LNCAP (cell line): ENCODE measurements at regions not wholly inside any gene's neighbourhood (a gene's known extent, or its start where the extent isn't known, plus 50 kb on each side); places are given as distances from the start of the nearest gene placed in this dataset.

ENCODE experiments used
- TF ChIP-seq, protein P1 (sequence below): fragments of 450-650 bp; IDR thresholded peaks from 2 replicates; pipeline ENCODE4 v1.5.1; 2017; ENCODE audit warnings: mild to moderate bottlenecking

DNA sequence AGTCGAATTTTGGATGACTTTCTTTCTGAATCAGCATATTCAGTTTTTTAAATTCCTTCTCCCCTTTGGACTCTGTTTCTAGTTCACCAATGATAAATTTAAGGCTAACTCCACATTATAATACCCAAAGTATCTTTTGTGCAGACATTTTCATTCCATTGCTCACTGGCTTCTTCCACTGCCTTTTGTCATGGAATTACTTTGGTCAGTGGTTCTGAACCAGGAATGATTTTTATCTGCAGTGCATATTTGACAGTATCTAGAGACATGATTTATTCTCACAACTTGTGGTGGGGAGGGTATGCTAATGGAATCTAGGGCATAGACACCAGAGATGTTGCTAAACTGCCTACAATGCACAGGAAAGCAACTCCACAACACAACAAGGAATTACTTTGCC lies 234.4 kb upstream of the PRKD1 start:
- TF ChIP-seq, protein P1, sequence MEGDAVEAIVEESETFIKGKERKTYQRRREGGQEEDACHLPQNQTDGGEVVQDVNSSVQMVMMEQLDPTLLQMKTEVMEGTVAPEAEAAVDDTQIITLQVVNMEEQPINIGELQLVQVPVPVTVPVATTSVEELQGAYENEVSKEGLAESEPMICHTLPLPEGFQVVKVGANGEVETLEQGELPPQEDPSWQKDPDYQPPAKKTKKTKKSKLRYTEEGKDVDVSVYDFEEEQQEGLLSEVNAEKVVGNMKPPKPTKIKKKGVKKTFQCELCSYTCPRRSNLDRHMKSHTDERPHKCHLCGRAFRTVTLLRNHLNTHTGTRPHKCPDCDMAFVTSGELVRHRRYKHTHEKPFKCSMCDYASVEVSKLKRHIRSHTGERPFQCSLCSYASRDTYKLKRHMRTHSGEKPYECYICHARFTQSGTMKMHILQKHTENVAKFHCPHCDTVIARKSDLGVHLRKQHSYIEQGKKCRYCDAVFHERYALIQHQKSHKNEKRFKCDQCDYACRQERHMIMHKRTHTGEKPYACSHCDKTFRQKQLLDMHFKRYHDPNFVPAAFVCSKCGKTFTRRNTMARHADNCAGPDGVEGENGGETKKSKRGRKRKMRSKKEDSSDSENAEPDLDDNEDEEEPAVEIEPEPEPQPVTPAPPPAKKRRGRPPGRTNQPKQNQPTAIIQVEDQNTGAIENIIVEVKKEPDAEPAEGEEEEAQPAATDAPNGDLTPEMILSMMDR = no peak

DNA sequence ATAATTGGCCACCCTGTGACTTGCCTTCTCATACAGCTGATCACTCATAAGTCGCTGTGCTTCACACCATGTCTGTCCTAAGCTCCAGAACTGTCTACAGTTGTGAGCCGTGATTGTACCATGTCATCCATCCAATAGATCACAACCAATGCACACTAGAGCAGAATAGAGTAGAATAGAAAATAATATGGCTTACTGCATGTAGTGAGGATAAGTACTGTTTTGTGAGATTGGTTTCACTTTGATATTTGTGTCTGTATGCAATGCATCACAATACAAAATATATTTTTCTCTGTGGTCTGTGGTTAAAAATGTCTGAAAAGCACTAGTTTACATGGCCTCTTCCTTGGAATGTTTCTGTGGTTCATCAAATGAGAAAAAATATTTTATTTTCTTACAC lies 237.6 kb upstream of the PRKD1 start:
- TF ChIP-seq, protein P1 = no peak

DNA sequence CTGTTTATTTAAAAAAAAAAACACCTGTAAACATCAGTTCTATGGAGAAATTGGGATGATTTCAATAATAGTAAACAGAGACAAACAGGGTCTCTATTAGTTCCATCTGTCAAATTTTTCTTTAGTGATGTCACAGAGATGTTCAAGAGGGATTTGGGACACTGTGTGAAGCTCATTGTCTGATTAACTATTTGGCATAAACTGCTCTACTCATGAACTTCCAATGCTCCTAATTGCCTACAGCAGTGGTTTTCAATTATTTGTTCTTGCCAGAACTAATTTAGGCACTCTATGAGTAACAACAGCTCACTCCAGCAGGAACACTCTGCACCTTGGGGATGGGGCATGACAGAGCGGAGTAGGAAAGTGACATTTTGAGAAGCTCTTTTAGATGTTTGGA lies 250.1 kb upstream of the PRKD1 start:
- TF ChIP-seq, protein P1 = no peak

DNA sequence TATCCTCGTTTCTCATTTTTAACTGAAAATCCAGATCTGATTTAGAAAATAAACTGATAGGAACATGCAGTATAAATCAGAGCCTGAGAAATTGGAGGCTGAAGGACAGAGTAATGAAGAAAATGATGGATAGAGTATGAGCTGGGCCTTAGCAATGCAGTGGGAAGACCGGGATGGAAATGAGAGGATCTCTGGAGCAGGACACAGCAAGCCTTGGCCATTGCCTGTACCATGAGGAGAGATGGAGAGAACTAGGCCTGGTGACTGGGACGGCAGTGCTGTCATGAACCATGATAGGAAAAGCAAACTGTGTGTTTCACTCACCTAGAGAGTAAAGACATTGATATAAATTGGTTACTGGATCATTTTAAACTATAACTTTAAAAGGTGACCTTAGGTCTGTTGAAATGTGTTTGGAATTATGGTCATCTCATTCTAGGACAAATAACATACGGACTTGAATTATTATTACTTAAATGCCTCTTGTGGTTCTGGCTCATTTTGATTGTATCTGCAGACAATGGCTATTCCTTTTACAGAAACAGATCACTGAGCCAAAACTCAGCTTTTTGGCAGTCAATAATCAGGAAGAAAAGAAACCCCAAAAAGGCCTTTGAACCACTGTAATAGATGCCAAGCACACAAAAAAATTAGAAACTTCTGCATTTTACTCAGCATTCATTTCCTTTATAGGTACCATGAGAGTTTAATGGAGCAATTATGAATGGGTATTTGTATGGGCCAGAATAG lies 251.9 kb upstream of the PRKD1 start:
- TF ChIP-seq, protein P1 = no peak

DNA sequence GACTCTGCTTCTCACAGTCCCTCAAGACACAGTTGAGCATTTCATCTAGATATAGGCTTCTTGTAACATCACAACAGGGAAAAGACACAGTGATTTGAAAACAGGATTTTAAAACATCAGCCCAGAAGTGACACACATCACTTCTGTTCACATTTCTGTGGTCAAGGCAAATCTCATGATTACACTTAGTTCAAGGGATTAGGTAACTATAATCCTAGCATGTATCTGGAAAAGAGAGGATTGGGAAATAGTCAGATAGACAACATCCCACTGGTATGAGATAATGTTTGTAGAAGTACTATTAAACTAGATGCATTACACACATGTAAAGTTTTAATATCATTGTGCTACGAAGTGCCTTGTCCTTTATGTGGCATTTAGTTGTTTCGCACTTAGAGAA lies 252.6 kb upstream of the PRKD1 start:
- TF ChIP-seq, protein P1 = no peak

DNA sequence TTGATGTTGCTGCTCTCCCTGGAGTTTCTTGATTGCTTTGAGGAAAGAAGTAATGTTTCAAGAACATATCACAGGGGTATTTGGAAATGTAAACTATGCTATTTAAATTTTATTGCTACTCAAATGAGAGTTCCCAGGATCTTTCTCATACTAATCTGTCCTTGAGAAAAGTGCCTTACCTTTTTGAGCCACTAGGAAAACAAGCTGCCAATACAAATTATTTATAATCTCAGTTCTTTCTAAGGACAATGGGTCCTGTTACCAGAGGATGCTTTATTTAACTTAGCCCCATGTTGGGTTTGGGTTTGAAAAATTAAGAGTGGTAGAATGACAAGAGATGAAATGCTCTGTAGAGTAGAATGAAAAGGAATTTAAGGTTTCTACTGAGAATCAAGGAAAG lies 258.2 kb upstream of the PRKD1 start:
- TF ChIP-seq, protein P1 = no peak

DNA sequence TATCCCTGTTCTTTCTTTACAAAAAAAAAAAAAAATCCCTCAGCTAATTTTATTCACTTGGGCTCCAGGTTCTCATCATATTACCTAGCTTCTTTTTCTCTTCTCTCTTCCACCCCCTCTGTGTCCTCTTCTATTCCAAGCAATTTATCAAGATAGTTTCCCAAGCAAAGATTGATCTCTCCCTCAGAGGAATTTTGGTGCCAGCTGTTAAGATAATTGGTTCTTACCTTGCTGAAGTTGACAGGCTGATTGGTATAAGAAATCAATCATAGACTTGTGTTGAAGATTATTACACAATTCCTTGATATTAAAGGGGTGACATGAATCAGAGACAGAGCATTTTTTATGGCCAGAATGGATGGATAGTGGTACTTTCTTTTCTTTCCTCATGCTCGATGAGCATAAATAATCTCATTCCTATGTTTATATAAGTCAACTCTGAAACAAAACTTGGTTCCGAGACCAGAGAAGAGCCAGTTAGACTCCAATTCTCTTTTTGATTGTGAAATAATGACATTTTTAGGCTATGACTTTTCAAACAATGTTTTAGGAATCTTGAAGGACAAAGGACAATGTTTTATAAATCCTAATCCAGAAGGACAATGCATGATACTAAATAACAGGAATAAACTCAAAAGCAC lies 264.1 kb upstream of the PRKD1 start:
- TF ChIP-seq, protein P1 = no peak
